Nephron (organoid): ENCODE measurements at regions not wholly inside any gene's neighbourhood (a gene's known extent, or its start where the extent isn't known, plus 50 kb on each side); places are given as distances from the start of the nearest gene placed in this dataset.

ENCODE experiments used
- H3K27ac Mint-ChIP-seq, 3 experiments: 2 replicates each; pipeline ENCODE4 v1.8.0; 2020; ENCODE audit warnings: mixed read lengths in 3 of 3, mild to moderate bottlenecking in 2 of 3, moderate library complexity in 1 of 3
- H3K27me3 Mint-ChIP-seq: 2 replicates; pipeline ENCODE4 v1.8.0; 2021; ENCODE audit warnings: low read depth, mild to moderate bottlenecking, moderate library complexity, mixed read lengths
- H3K36me3 Mint-ChIP-seq: 2 replicates; pipeline ENCODE4 v1.8.0; 2020; ENCODE audit warnings: low read depth, mixed read lengths
- H3K4me1 Mint-ChIP-seq: 2 replicates; pipeline ENCODE4 v1.8.0; 2020; ENCODE audit warnings: mixed read lengths
- H3K4me3 Mint-ChIP-seq, 3 experiments: 2 replicates each; pipeline ENCODE4 v1.8.0; 2020; ENCODE audit warnings: mild to moderate bottlenecking in 3 of 3, mixed read lengths in 3 of 3, moderate library complexity in 2 of 3
- H3K9me3 Mint-ChIP-seq: 2 replicates; pipeline ENCODE4 v1.8.0; 2020; ENCODE audit warnings: mixed read lengths
- CTCF ChIP-seq, 3 experiments: fragments of 200-600 bp; sonication (generic); IDR thresholded peaks; one replicate each; pipeline ENCODE4 v1.5.0; 2021; ENCODE audit warnings: antibody characterized with exemption in 3 of 3; ENCODE audit not compliant: unreplicated experiment in 3 of 3

GRCh38 chr13:88585861-88586260, 914.7 kb downstream of the SLITRK5 start:
- no peaks in the 10 kb centered on the region for H3K36me3 Mint-ChIP-seq
- no peaks in the 10 kb centered on the region for H3K4me1 Mint-ChIP-seq
- H3K9me3 Mint-ChIP-seq: no peaks in the 10 kb centered on the region

GRCh38 chr13:88586263-88586662, 915.1 kb downstream of the SLITRK5 start:
- H3K4me3 Mint-ChIP-seq: no peak overlapping the region

More at GRCh38 chr13:88585861-88586260, 914.7 kb downstream of the SLITRK5 start:
- no peaks in the 10 kb centered on the region for H3K27me3 Mint-ChIP-seq
- no peak for TF ChIP-seq CTCF (IDR thresholded peaks at IDR 0.05; ENCODE audit: unreplicated experiment in 3 of 3)
- H3K27ac Mint-ChIP-seq: no peak overlapping the region
- H3K4me3 Mint-ChIP-seq: no peak overlapping the region

GRCh38 chr13:88590574-88590973, 919.4 kb downstream of the SLITRK5 start:
- no peak overlapping the region for H3K4me3 Mint-ChIP-seq
- H3K27me3 Mint-ChIP-seq: no peaks in the 10 kb centered on the region
- no peaks in the 10 kb centered on the region for H3K4me1 Mint-ChIP-seq
- H3K36me3 Mint-ChIP-seq: no peaks in the 10 kb centered on the region
- H3K9me3 Mint-ChIP-seq: peaks cover 11% of the 10 kb centered on the region
- no peak overlapping the region for H3K27ac Mint-ChIP-seq
- no peak for TF ChIP-seq CTCF (IDR thresholded peaks at IDR 0.05; ENCODE audit: unreplicated experiment in 3 of 3)

More at GRCh38 chr13:88586263-88586662, 915.1 kb downstream of the SLITRK5 start:
- Mint-ChIP-seq H3K27me3 (no peaks in the 10 kb centered on the region), H3K27ac (no peak overlapping the region), H3K36me3 (no peaks in the 10 kb centered on the region), H3K9me3 (no peaks in the 10 kb centered on the region), H3K4me1 (no peaks in the 10 kb centered on the region)
- no peak for TF ChIP-seq CTCF (IDR thresholded peaks at IDR 0.05; ENCODE audit: unreplicated experiment in 3 of 3)

- Mint-ChIP-seq H3K27ac (no peak overlapping the region), H3K4me1 (no peaks in the 10 kb centered on the region), H3K4me3 (no peak overlapping the region), H3K36me3 (no peaks in the 10 kb centered on the region), H3K9me3 (peaks cover 13% of the 10 kb centered on the region), H3K27me3 (no peaks in the 10 kb centered on the region)
- TF ChIP-seq CTCF (IDR thresholded peaks at IDR 0.05; ENCODE audit: unreplicated experiment in 3 of 3): no peak
Measured at GRCh38 chr13:88592105-88592504, 920.9 kb downstream of the SLITRK5 start.

- H3K9me3 Mint-ChIP-seq: no peaks in the 10 kb centered on the region
- H3K27me3 Mint-ChIP-seq: no peaks in the 10 kb centered on the region
- no peaks in the 10 kb centered on the region for H3K36me3 Mint-ChIP-seq
- H3K4me3 Mint-ChIP-seq: no peak overlapping the region
- H3K27ac Mint-ChIP-seq: no peak overlapping the region
- no peak for TF ChIP-seq CTCF (IDR thresholded peaks at IDR 0.05; ENCODE audit: unreplicated experiment in 3 of 3)
- H3K4me1 Mint-ChIP-seq: peaks cover 9% of the 10 kb centered on the region
Measured at GRCh38 chr13:88601949-88602348, 930.8 kb downstream of the SLITRK5 start.
